ENCODE measurements at regions not wholly inside any gene's neighbourhood (a gene's known extent, or its start where the extent isn't known, plus 50 kb on each side); places are given as distances from the start of the nearest gene placed in this dataset.
"Not testable (repeated sequence)": the region's sequence is repeated elsewhere in the genome, so short reads cannot be mapped to it uniquely, and the experiment has no call there.

DNA sequence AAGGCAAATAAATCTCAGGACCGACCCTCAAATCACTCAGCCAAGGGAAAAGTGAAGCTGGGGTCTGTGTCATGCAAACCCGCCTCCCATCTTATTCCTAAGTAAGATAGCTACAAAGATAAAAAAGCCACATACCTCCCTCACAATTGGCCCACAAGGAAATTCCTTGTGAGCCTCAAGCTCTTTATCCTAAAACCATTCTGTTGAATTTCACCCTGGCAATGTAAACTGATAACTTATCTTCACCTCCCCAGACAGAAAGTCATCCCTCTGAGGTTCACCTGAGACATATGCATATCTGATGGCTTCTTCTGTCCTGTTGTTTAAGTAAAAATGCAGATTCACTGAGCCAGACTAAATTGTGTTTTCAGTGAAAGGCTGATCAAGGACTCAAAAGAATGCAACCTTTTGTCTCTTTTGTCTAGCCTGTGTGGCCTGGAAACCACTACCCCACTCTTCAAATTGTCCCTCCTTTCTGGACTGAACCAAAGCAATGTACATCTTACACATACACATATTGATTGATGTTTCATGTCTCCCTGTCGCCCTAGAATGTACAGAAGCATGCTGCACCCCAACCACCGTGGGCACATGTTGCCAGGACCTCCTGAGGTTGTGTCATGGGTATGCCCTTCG, 91.3 kb downstream of the MFAP3L start:
- no peaks in the 10 kb centered on the region for H3F3A ChIP-seq (ENCODE audit: control insufficient read depth, insufficient read depth)
- no peak overlapping the region for H3K27ac ChIP-seq (ENCODE audit: low read depth, low read length)
- no peak overlapping the region for H3K4me2 ChIP-seq (ENCODE audit: low read length)
- no peaks in the 10 kb centered on the region for H3K9me3 ChIP-seq (ENCODE audit: control insufficient read depth, insufficient read depth, low read length)
- no peaks in the 10 kb centered on the region for H3K79me2 ChIP-seq (ENCODE audit: control insufficient read depth, low read length)
- no peaks in the 10 kb centered on the region for H3K36me3 ChIP-seq (ENCODE audit: control insufficient read depth, low read length)
- no peaks in the 10 kb centered on the region for H4K20me1 ChIP-seq (ENCODE audit: control insufficient read depth, insufficient read depth, low read depth, low read length)
- H3K4me3 ChIP-seq (ENCODE audit: low read length), result no peak overlapping the region
- H3K9me2 ChIP-seq (replicated peaks; ENCODE audit: control insufficient read depth, low read length), result no peaks in the 10 kb centered on the region
- no peak for TF ChIP-seq EZH2phosphoT487 (IDR thresholded peaks at IDR 0.05; ENCODE audit: borderline replicate concordance, low read length)
- no peak for TF ChIP-seq CTCF (IDR thresholded peaks at IDR 0.05; ENCODE audit: low read depth, low read length, poor library complexity, severe bottlenecking)
- no peaks in the 10 kb centered on the region for H3K27me3 ChIP-seq (ENCODE audit: control insufficient read depth, low read length)
- H3K4me1 ChIP-seq (ENCODE audit: control insufficient read depth, low read length), result no peaks in the 10 kb centered on the region

DNA sequence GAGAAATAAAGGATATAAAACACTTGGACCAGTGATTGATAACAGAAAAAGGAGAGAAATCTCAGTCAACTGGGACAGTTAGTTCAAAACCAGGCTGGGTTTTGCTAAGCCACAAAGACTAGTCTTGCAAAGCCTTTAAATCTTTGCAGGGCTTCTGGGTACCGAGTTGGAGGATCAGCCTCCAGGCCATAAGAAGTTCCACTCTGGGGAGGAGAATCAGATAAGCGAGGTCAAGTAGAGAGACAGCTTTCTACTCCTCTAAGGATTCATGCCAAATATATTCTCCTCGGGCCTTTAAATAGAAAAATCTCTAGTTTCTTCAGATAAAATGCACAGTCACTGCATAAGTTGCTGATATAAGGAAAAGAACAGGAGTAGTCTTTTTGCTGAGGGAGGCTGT, 92.7 kb downstream of the MFAP3L start:
- Histone ChIP-seq H3F3A (ENCODE audit: control insufficient read depth, insufficient read depth) (no peaks in the 10 kb centered on the region), H3K4me1 (ENCODE audit: control insufficient read depth, low read length) (no peaks in the 10 kb centered on the region), H3K27me3 (ENCODE audit: control insufficient read depth, low read length) (no peaks in the 10 kb centered on the region), H3K4me2 (ENCODE audit: low read length) (no peak overlapping the region), H3K27ac (ENCODE audit: low read depth, low read length) (no peak overlapping the region), H4K20me1 (ENCODE audit: control insufficient read depth, insufficient read depth, low read depth, low read length) (no peaks in the 10 kb centered on the region), H3K4me3 (ENCODE audit: low read length) (no peak overlapping the region), H3K9me3 (ENCODE audit: control insufficient read depth, insufficient read depth, low read length) (no peaks in the 10 kb centered on the region), H3K79me2 (ENCODE audit: control insufficient read depth, low read length) (no peaks in the 10 kb centered on the region), H3K36me3 (ENCODE audit: control insufficient read depth, low read length) (no peaks in the 10 kb centered on the region), H3K9me2 (replicated peaks; ENCODE audit: control insufficient read depth, low read length) (no peaks in the 10 kb centered on the region)
- TF ChIP-seq EZH2phosphoT487 (IDR thresholded peaks at IDR 0.05; ENCODE audit: borderline replicate concordance, low read length) (no peak), CTCF (IDR thresholded peaks at IDR 0.05; ENCODE audit: low read depth, low read length, poor library complexity, severe bottlenecking) (no peak)

DNA sequence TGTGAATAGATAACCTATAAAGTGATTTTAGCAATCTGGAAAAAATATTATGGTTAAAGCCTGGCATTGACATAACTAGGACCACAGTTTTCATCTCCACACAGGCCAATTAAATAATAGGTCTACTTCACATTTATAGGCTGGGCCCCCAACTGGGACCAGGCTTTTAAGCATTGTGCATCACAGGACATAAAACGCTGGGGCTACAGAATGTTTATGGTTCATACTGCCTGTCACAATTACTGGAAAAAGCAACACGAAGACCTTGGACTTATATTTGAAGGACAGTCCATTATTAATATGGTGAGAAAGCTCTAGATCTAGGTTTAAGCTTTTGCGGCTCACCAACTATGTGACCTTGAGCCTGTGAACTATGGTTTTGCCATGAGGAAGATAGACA, 94.2 kb downstream of the MFAP3L start:
- Histone ChIP-seq H3K27me3 (ENCODE audit: control insufficient read depth, low read length) (no peaks in the 10 kb centered on the region), H3K9me2 (replicated peaks; ENCODE audit: control insufficient read depth, low read length) (no peaks in the 10 kb centered on the region), H3K36me3 (ENCODE audit: control insufficient read depth, low read length) (no peaks in the 10 kb centered on the region), H4K20me1 (ENCODE audit: control insufficient read depth, insufficient read depth, low read depth, low read length) (no peaks in the 10 kb centered on the region), H3K4me3 (ENCODE audit: low read length) (no peak overlapping the region), H3K4me1 (ENCODE audit: control insufficient read depth, low read length) (no peaks in the 10 kb centered on the region), H3K27ac (ENCODE audit: low read depth, low read length) (no peak overlapping the region), H3F3A (ENCODE audit: control insufficient read depth, insufficient read depth) (no peaks in the 10 kb centered on the region), H3K9me3 (ENCODE audit: control insufficient read depth, insufficient read depth, low read length) (no peaks in the 10 kb centered on the region), H3K79me2 (ENCODE audit: control insufficient read depth, low read length) (no peaks in the 10 kb centered on the region), H3K4me2 (ENCODE audit: low read length) (no peak overlapping the region)
- TF ChIP-seq EZH2phosphoT487 (IDR thresholded peaks at IDR 0.05; ENCODE audit: borderline replicate concordance, low read length) (no peak), CTCF (IDR thresholded peaks at IDR 0.05; ENCODE audit: low read depth, low read length, poor library complexity, severe bottlenecking) (no peak)

DNA sequence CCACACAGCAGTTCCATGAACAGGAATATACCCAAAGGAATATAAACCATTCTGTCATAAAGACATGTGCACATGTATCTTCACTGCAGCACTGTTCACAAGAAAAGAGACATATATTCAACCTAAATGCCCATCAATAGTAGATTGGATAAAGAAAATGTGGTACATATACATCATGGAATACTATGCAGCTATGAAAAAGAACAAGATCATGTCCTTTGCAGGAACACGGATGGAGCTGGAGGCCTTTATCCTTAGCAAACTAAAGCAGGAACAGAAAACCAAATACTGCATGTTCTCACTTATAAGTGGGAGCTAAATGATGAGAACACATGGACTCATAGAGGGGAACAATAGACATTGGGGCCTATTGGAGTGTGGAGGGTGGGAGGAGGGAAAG, 95.4 kb downstream of the MFAP3L start:
- not testable (repeated sequence) for H3K4me3 ChIP-seq (ENCODE audit: low read length); H3K36me3 ChIP-seq (ENCODE audit: control insufficient read depth, low read length); H3K27me3 ChIP-seq (ENCODE audit: control insufficient read depth, low read length); H3K9me2 ChIP-seq (replicated peaks; ENCODE audit: control insufficient read depth, low read length); H4K20me1 ChIP-seq (ENCODE audit: control insufficient read depth, insufficient read depth, low read depth, low read length); H3K9me3 ChIP-seq (ENCODE audit: control insufficient read depth, insufficient read depth, low read length); H3K79me2 ChIP-seq (ENCODE audit: control insufficient read depth, low read length); H3K27ac ChIP-seq (ENCODE audit: low read depth, low read length); H3K4me2 ChIP-seq (ENCODE audit: low read length); H3K4me1 ChIP-seq (ENCODE audit: control insufficient read depth, low read length); H3F3A ChIP-seq (ENCODE audit: control insufficient read depth, insufficient read depth)

All from DOHH2 (cell line).